BE2C (cell line): ENCODE measurements at regions not wholly inside any gene's neighbourhood (a gene's known extent, or its start where the extent isn't known, plus 50 kb on each side); places are given as distances from the start of the nearest gene placed in this dataset.
"Not testable (repeated sequence)": the region's sequence is repeated elsewhere in the genome, so short reads cannot be mapped to it uniquely, and the experiment has no call there.

ENCODE experiments used
- DNase-seq: peaks from one replicate; pipeline ENCODE4 v3.0.0-alpha.2; 2020
- H3K27me3 ChIP-seq: fragments of 250-450 bp; sonication (Bioruptor Pico); 2 replicates; pipeline ENCODE4 v1.5.1; 2020; ENCODE audit warnings: mild to moderate bottlenecking
- H3K36me3 ChIP-seq: fragments of 250-450 bp; sonication (Bioruptor Pico); 2 replicates; pipeline ENCODE4 v1.5.1; 2020; ENCODE audit warnings: mild to moderate bottlenecking
- H3K4me1 ChIP-seq: fragments of 250-450 bp; sonication (Bioruptor Pico); 2 replicates; pipeline ENCODE4 v1.5.1; 2020
- H3K4me3 ChIP-seq: 2 replicates; pipeline ENCODE4 v1.5.1; 2011; ENCODE audit warnings: low read depth, low read length
- H3K9me3 ChIP-seq: fragments of 250-450 bp; sonication (Bioruptor Pico); 2 replicates; pipeline ENCODE4 v1.5.1; 2020
- CTCF ChIP-seq: IDR thresholded peaks from 2 replicates; pipeline ENCODE4 v1.5.1; 2012; ENCODE audit warnings: mild to moderate bottlenecking, low read depth, low read length

DNA sequence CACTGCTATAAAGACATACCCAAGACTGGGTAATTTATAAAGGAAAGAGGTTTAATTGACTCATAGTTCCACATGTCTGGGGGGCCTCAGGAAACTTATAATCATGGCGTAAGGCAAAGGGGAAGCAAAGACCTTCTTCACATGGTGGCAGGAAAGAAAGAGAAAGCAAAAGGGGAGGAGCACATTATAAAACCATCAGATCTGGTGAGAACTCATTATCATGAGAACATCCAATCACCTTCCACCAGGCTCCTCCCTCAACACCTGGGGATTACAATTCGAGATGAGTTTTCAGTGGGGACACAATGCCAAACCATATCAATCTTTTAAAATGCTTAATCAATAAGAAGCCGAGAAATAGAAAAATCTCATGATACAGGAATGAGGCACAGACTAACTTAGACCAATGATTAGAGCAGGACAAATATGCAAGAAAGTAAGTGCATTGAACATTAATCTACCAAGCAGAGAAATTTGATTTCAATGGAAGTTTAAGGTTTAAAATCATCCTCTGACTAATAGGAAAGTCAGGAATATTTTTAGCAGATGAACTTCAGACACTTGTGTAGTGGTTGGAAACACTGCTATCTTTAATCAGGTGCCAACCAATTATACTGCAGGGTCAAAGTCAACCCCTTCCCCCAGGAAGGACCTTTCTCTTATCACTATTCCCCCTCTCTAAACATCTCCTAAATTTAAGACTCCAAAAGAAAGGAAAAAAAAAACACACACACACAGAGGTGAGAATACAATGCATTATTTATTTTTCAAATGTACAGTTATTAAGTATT lies 259.2 kb downstream of the IRS1 start:
- no peak for DNase-seq
- H3K9me3 ChIP-seq: no peaks in the 10 kb centered on the region
- no peaks in the 10 kb centered on the region for H3K4me1 ChIP-seq
- H3K36me3 ChIP-seq: no peaks in the 10 kb centered on the region
- no peak for TF ChIP-seq CTCF
- no peak overlapping the region for H3K4me3 ChIP-seq
- H3K27me3 ChIP-seq: no peaks in the 10 kb centered on the region

GRCh38 chr2:226536410-226536809 lies 263.2 kb downstream of the IRS1 start:
- H3K4me1 ChIP-seq: no peaks in the 10 kb centered on the region
- H3K36me3 ChIP-seq: no peaks in the 10 kb centered on the region
- DNase-seq: no peak
- TF ChIP-seq CTCF: no peak
- no peaks in the 10 kb centered on the region for H3K9me3 ChIP-seq
- H3K27me3 ChIP-seq: no peaks in the 10 kb centered on the region
- no peak overlapping the region for H3K4me3 ChIP-seq

DNA sequence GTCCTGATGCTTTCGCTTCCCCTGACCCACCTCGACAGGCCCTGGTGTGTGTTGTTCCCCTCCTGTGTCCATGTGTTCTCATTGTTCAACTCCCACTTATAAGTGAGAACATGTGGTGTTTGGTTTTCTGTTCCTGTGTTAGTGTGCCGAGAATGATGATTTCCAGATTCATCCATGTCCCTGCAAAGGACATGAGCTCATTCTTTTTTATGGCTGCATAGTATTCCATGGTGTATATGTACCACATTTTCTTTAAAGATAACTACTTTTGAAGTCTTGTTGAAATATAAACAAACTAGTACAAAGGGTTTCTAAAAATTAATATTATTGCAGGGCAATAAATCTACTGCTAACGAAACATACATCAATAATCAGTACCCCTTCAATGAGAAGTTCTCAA lies 266.6 kb downstream of the IRS1 start:
- not testable (repeated sequence) for DNase-seq, H3K4me1 ChIP-seq, H3K9me3 ChIP-seq, H3K36me3 ChIP-seq, H3K4me3 ChIP-seq, H3K27me3 ChIP-seq

DNA sequence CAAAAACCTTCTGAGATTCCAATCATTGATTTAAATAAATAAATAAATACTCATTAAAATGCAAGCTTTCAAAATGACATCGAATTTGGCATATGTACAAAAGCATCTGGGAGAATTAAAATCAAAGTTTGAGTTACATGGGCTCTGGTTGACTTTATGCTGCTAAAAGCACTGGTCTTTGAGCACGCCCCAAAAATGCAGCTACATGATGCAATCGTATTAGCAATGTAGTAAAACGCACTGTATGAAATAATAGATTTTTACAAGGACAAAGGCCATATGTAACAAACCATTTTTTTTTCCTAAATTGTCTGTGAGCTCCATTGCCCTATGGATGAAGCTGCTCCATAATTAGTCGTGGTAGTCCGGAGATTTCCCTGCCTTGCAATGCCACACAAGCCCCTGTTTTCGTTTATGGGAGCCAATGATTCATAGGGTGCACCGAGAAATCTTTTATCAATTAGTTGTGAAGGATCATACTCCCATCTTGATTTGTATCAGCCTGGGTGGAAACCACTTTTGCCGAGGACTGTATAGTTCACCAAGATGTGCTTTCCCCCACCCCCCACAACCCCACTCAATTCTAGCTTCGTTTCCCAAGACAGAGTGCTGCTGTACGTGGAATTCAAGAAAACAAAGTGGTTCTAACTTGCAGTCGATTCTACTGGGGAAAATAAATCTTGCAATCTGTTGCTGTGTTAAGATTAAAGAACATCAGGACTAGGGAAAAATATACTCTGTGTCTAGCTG lies 268.4 kb downstream of the IRS1 start:
- Histone ChIP-seq H3K4me3 (no peak overlapping the region), H3K9me3 (no peaks in the 10 kb centered on the region), H3K36me3 (no peaks in the 10 kb centered on the region), H3K4me1 (no peaks in the 10 kb centered on the region), H3K27me3 (no peaks in the 10 kb centered on the region)
- no peak for DNase-seq
- no peak for TF ChIP-seq CTCF

- H3K9me3 ChIP-seq: no peaks in the 10 kb centered on the region
- no peak for TF ChIP-seq CTCF
- no peaks in the 10 kb centered on the region for H3K27me3 ChIP-seq
- DNase-seq: no peak
- H3K4me3 ChIP-seq: no peak overlapping the region
- no peaks in the 10 kb centered on the region for H3K4me1 ChIP-seq
- H3K36me3 ChIP-seq: no peaks in the 10 kb centered on the region
These were observed 270.1 kb downstream of the IRS1 start for GRCh38 chr2:226529556-226529955.

GRCh38 chr2:226526716-226527115 lies 272.9 kb downstream of the IRS1 start:
- Histone ChIP-seq H3K27me3 (no peaks in the 10 kb centered on the region), H3K4me3 (no peak overlapping the region), H3K4me1 (no peaks in the 10 kb centered on the region), H3K36me3 (no peaks in the 10 kb centered on the region), H3K9me3 (no peaks in the 10 kb centered on the region; the same call in 1 of the 2 replicates)
- DNase-seq: no peak
- TF ChIP-seq CTCF: no peak
